Peyer's patch (tissue), 4 donors: ENCODE measurements at regions not wholly inside any gene's neighbourhood (a gene's known extent, or its start where the extent isn't known, plus 50 kb on each side); places are given as distances from the start of the nearest gene placed in this dataset.

Source experiments
- CTCF ChIP-seq, 6 experiments: fragments of 450-650 bp in 4 of 6; fragments of 200-600 bp in 2 of 6; sonication (generic) in 1 of 6; IDR thresholded peaks; one replicate each; pipeline ENCODE4 v1.5.1; 2017 to 2019; ENCODE audit warnings: antibody characterized with exemption in 6 of 6, mild to moderate bottlenecking in 3 of 6, moderate library complexity in 1 of 6
- POLR2A ChIP-seq, 2 donors: fragments of 450-650 bp; IDR thresholded peaks; one replicate each; pipeline ENCODE4 v1.5.1; 2017; ENCODE audit warnings: antibody characterized with exemption in 2 of 2, mild to moderate bottlenecking in 2 of 2, moderate library complexity in 2 of 2

- TF ChIP-seq CTCF (IDR thresholded peaks at IDR 0.05) (no peak), POLR2A (IDR thresholded peaks at IDR 0.05) (no peak)
Measured at GRCh38 chr13:107305178-107305577, 737.2 kb upstream of the ARGLU1 start.
